GM23248 (cell line): ENCODE measurements at regions not wholly inside any gene's neighbourhood (a gene's known extent, or its start where the extent isn't known, plus 50 kb on each side); places are given as distances from the start of the nearest gene placed in this dataset.

Source experiments
- DNase-seq: peaks from one replicate; pipeline ENCODE4 v3.0.0-alpha.2; 2015
- H2AFZ ChIP-seq: fragments of 200-600 bp; sonication (generic); 2 replicates; pipeline ENCODE4 v1.6.1; 2016; ENCODE audit warnings: antibody characterized with exemption
- H3F3A ChIP-seq: fragments of 200-600 bp; sonication (generic); 2 replicates; pipeline ENCODE4 v1.6.1; 2016; ENCODE audit warnings: mild to moderate bottlenecking, antibody characterized with exemption, mixed run types; ENCODE audit not compliant: insufficient read depth
- H3K27ac ChIP-seq: fragments of 200-600 bp; sonication (generic); 2 replicates; pipeline ENCODE4 v1.5.1; 2016; ENCODE audit warnings: mild to moderate bottlenecking
- H3K27me3 ChIP-seq: fragments of 200-600 bp; sonication (generic); replicated peaks from 2 replicates; pipeline ENCODE4 v1.6.1; 2016; ENCODE audit warnings: mild to moderate bottlenecking; ENCODE audit not compliant: insufficient read depth
- H3K36me3 ChIP-seq: fragments of 200-600 bp; sonication (generic); 2 replicates; pipeline ENCODE4 v1.6.1; 2016; ENCODE audit warnings: low read depth, mild to moderate bottlenecking
- H3K4me1 ChIP-seq: fragments of 200-600 bp; sonication (generic); 2 replicates; pipeline ENCODE4 v1.6.1; 2016; ENCODE audit warnings: mild to moderate bottlenecking; ENCODE audit not compliant: insufficient read depth
- H3K4me2 ChIP-seq: fragments of 200-600 bp; sonication (generic); one replicate; pipeline ENCODE4 v1.6.1; 2016; ENCODE audit warnings: mild to moderate bottlenecking; ENCODE audit not compliant: unreplicated experiment
- H3K4me3 ChIP-seq: fragments of 200-600 bp; sonication (generic); 2 replicates; pipeline ENCODE4 v1.5.1; 2016; ENCODE audit warnings: mild to moderate bottlenecking
- H3K79me2 ChIP-seq: fragments of 200-600 bp; sonication (generic); 2 replicates; pipeline ENCODE4 v1.6.1; 2016; ENCODE audit warnings: mild to moderate bottlenecking; ENCODE audit not compliant: insufficient read depth
- H3K9ac ChIP-seq: fragments of 200-600 bp; sonication (generic); 2 replicates; pipeline ENCODE4 v1.6.1; 2016; ENCODE audit warnings: mild to moderate bottlenecking
- H3K9me2 ChIP-seq: fragments of 200-600 bp; sonication (generic); 2 replicates; pipeline ENCODE4 v1.6.1; 2016; ENCODE audit warnings: mixed run types, mild to moderate bottlenecking, moderate library complexity; ENCODE audit not compliant: insufficient read depth
- H3K9me3 ChIP-seq: fragments of 200-600 bp; sonication (generic); one replicate; pipeline ENCODE4 v1.6.1; 2017; ENCODE audit warnings: low read depth
- H4K20me1 ChIP-seq: fragments of 200-600 bp; sonication (generic); 2 replicates; pipeline ENCODE4 v1.6.0; 2016; ENCODE audit not compliant: insufficient read depth
- EZH2 ChIP-seq: fragments of 200-600 bp; sonication (generic); IDR thresholded peaks from 2 replicates; pipeline ENCODE4 v1.6.1; 2018; ENCODE audit warnings: antibody characterized with exemption, mild to moderate bottlenecking; ENCODE audit not compliant: insufficient read depth, poor library complexity, severe bottlenecking
- EZH2phosphoT487 ChIP-seq: fragments of 200-600 bp; sonication (generic); IDR thresholded peaks from 2 replicates; pipeline ENCODE4 v1.6.1; 2018; ENCODE audit warnings: antibody characterized with exemption, moderate library complexity, mild to moderate bottlenecking, low read depth; ENCODE audit not compliant: insufficient read depth
- WGBS, 2 experiments: methylation state at CpG; one replicate each; pipeline ENCODE4 v1.1.6; 2015 to 2017; ENCODE audit warnings: low lambda C conversion rate in 2 of 2, low coverage in 1 of 2; ENCODE audit errors: missing lambda C conversion rate in 2 of 2; 5-methylcytosine and 5-hydroxymethylcytosine counted together
- in situ Hi-C: fragments of 300-500 bp; cut with MboI; formaldehyde crosslinking; loops from 2 replicates; pipeline ENCODE4 v1.15.0; 2020

GRCh38 chr15:35953424-35953823 is 407.5 kb upstream of the DPH6 start:
- in situ Hi-C loops = no loop called here
- DNase-seq = no peak
- 57 to 58% methylated on average over 3 of the region's 3 CpGs for WGBS, 2 experiments
- no peaks in the 10 kb centered on the region for H3K27me3 ChIP-seq
- no peaks in the 10 kb centered on the region for H3K36me3 ChIP-seq
- H3K9me2 ChIP-seq = no peaks in the 10 kb centered on the region
- no peaks in the 10 kb centered on the region for H4K20me1 ChIP-seq
- no peaks in the 10 kb centered on the region for H3K9me3 ChIP-seq
- H3F3A ChIP-seq = no peaks in the 10 kb centered on the region
- no peak overlapping the region for H2AFZ ChIP-seq
- no peak overlapping the region for H3K4me3 ChIP-seq
- no peaks in the 10 kb centered on the region for H3K79me2 ChIP-seq
- H3K27ac ChIP-seq = no peak overlapping the region
- no peak overlapping the region for H3K4me2 ChIP-seq
- H3K4me1 ChIP-seq = no peaks in the 10 kb centered on the region
- TF ChIP-seq EZH2phosphoT487 = no peak
- TF ChIP-seq EZH2 = no peak
- no peak overlapping the region for H3K9ac ChIP-seq

GRCh38 chr15:35956056-35956455 is 410.1 kb upstream of the DPH6 start:
- Histone ChIP-seq H3K27ac (no peak overlapping the region), H2AFZ (no peak overlapping the region), H3K4me2 (no peak overlapping the region), H3K9ac (no peak overlapping the region), H3K9me3 (no peaks in the 10 kb centered on the region), H3K9me2 (no peaks in the 10 kb centered on the region), H4K20me1 (no peaks in the 10 kb centered on the region), H3K4me3 (no peak overlapping the region), H3K4me1 (no peaks in the 10 kb centered on the region), H3K27me3 (no peaks in the 10 kb centered on the region), H3F3A (no peaks in the 10 kb centered on the region), H3K79me2 (no peaks in the 10 kb centered on the region), H3K36me3 (no peaks in the 10 kb centered on the region)
- DNase-seq = no peak
- 49 to 55% methylated on average over 3 of the region's 3 CpGs for WGBS, 2 experiments
- in situ Hi-C loops = no loop called here
- no peak for TF ChIP-seq EZH2phosphoT487
- TF ChIP-seq EZH2 = no peak

- Histone ChIP-seq H3K79me2 (no peaks in the 10 kb centered on the region), H3F3A (no peaks in the 10 kb centered on the region), H3K9me3 (no peaks in the 10 kb centered on the region), H3K9me2 (no peaks in the 10 kb centered on the region), H3K4me1 (no peaks in the 10 kb centered on the region), H3K36me3 (no peaks in the 10 kb centered on the region), H3K4me2 (no peak overlapping the region), H4K20me1 (no peaks in the 10 kb centered on the region), H3K27ac (no peak overlapping the region), H3K9ac (no peak overlapping the region), H3K27me3 (no peaks in the 10 kb centered on the region), H2AFZ (no peak overlapping the region), H3K4me3 (no peak overlapping the region)
- in situ Hi-C loops = no loop called here
- no peak for TF ChIP-seq EZH2
- no peak for TF ChIP-seq EZH2phosphoT487
- no peak for DNase-seq
- WGBS, 2 experiments = 68 to 72% methylated on average over 2 of the region's 2 CpGs
Measured at GRCh38 chr15:35958021-35958420, 412.1 kb upstream of the DPH6 start.

GRCh38 chr15:35958975-35959374 is 413.0 kb upstream of the DPH6 start:
- Histone ChIP-seq H3K9me2 (no peaks in the 10 kb centered on the region), H3K36me3 (no peaks in the 10 kb centered on the region), H4K20me1 (no peaks in the 10 kb centered on the region), H3K79me2 (no peaks in the 10 kb centered on the region), H3K9me3 (no peaks in the 10 kb centered on the region), H3K27me3 (no peaks in the 10 kb centered on the region), H3K4me2 (no peak overlapping the region), H3K27ac (no peak overlapping the region), H2AFZ (no peak overlapping the region), H3K4me3 (no peak overlapping the region), H3K9ac (no peak overlapping the region), H3F3A (no peaks in the 10 kb centered on the region), H3K4me1 (no peaks in the 10 kb centered on the region)
- in situ Hi-C loops = no loop called here
- 25 to 29% methylated on average over 2 of the region's 2 CpGs for WGBS, 2 experiments
- no peak for TF ChIP-seq EZH2phosphoT487
- no peak for TF ChIP-seq EZH2
- no peak for DNase-seq

- WGBS, 2 experiments = 85 to 89% methylated on average over 2 of the region's 2 CpGs
- TF ChIP-seq EZH2 = no peak
- TF ChIP-seq EZH2phosphoT487 = no peak
- peak; percentile 5 for DNase-seq
Measured at GRCh38 chr15:35963326-35963725, 417.4 kb upstream of the DPH6 start.

More at GRCh38 chr15:35963326-35963725, 417.4 kb upstream of the DPH6 start:
- Histone ChIP-seq H3K4me3 (no peak overlapping the region), H3K9me3 (no peaks in the 10 kb centered on the region), H3K27ac (no peak overlapping the region), H3K36me3 (no peaks in the 10 kb centered on the region), H3K9ac (no peak overlapping the region), H3K79me2 (no peaks in the 10 kb centered on the region), H3K27me3 (no peaks in the 10 kb centered on the region), H3K4me2 (no peak overlapping the region), H3K9me2 (no peaks in the 10 kb centered on the region), H2AFZ (no peak overlapping the region), H3K4me1 (no peaks in the 10 kb centered on the region), H3F3A (no peaks in the 10 kb centered on the region), H4K20me1 (no peaks in the 10 kb centered on the region)
- in situ Hi-C loops = no loop called here
